ENCODE measurements at regions not wholly inside any gene's neighbourhood (a gene's known extent, or its start where the extent isn't known, plus 50 kb on each side); places are given as distances from the start of the nearest gene placed in this dataset.
"Not testable (repeated sequence)": the region's sequence is repeated elsewhere in the genome, so short reads cannot be mapped to it uniquely, and the experiment has no call there.

- H3K27me3 ChIP-seq (ENCODE audit: control insufficient read depth, insufficient read depth), result no peaks in the 10 kb centered on the region
- H3K27ac ChIP-seq (ENCODE audit: low read length), result no peak overlapping the region
- no peaks in the 10 kb centered on the region for H3K4me1 ChIP-seq (ENCODE audit: control insufficient read depth, insufficient read depth, low read length)
- intact Hi-C loops (cut with DNase I), result no loop called here
- 91% methylated on average over 7 of the region's 7 CpGs for WGBS
- no peaks in the 10 kb centered on the region for H3K9me3 ChIP-seq (ENCODE audit: control insufficient read depth, low read length)
- DNase-seq (no peak), ATAC-seq (no peak)
- H3K4me3 ChIP-seq (ENCODE audit: low read length), result no peak overlapping the region
These were observed 2504.6 kb downstream of the PCDH9 start for GRCh38 chr13:64725492-64725891.

- ATAC-seq, result no peak
- H3K4me3 ChIP-seq (ENCODE audit: low read length), result no peak overlapping the region
- intact Hi-C loops (cut with DNase I), result no loop called here
- H3K4me1 ChIP-seq (ENCODE audit: control insufficient read depth, insufficient read depth, low read length), result no peaks in the 10 kb centered on the region
- no peaks in the 10 kb centered on the region for H3K9me3 ChIP-seq (ENCODE audit: control insufficient read depth, low read length)
- no peaks in the 10 kb centered on the region for H3K27me3 ChIP-seq (ENCODE audit: control insufficient read depth, insufficient read depth)
- 35% methylated on average over 2 of the region's 2 CpGs for WGBS
- no peak for DNase-seq
- H3K27ac ChIP-seq (ENCODE audit: low read length), result no peak overlapping the region
These were observed 2506.4 kb downstream of the PCDH9 start for GRCh38 chr13:64723724-64724123.

- intact Hi-C loops (cut with DNase I), result no loop called here
- Histone ChIP-seq H3K27me3 (ENCODE audit: control insufficient read depth, insufficient read depth) (no peaks in the 10 kb centered on the region), H3K4me1 (ENCODE audit: control insufficient read depth, insufficient read depth, low read length) (no peaks in the 10 kb centered on the region), H3K4me3 (ENCODE audit: low read length) (no peak overlapping the region), H3K9me3 (ENCODE audit: control insufficient read depth, low read length) (no peaks in the 10 kb centered on the region), H3K27ac (ENCODE audit: low read length) (no peak overlapping the region)
- no peak for ATAC-seq
- DNase-seq, result no peak
- 73% methylated on average over 2 of the region's 2 CpGs for WGBS
These were observed 2512.0 kb downstream of the PCDH9 start for GRCh38 chr13:64718116-64718515.

GRCh38 chr13:64716936-64717335, 2513.2 kb downstream of the PCDH9 start:
- intact Hi-C loops (cut with DNase I), result no loop called here
- ATAC-seq, result no peak
- WGBS, result 67% methylated on average over 2 of the region's 2 CpGs

DNA sequence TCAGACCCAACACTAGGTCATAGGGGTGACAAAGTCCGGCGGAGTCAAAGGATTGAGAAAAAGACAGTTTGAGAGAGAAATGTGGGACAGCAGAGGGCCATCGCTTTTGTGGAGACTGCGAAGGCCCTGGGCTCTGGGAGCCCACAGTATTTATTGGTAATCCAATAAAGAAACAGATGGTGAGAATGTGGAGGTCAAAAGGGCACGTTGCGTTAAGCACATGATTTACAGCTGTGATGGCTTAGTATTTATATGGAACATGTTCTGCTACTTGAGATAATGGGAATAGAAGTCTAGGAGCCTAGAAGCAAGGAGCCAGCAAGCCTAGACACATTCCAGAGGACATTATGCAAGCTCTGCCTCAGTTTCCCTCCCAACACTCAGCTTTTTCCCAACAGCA, 2521.1 kb downstream of the PCDH9 start:
- 78% methylated on average over 6 of the region's 6 CpGs for WGBS
- Histone ChIP-seq H3K4me1 (ENCODE audit: control insufficient read depth, insufficient read depth, low read length) (no peaks in the 10 kb centered on the region), H3K4me3 (ENCODE audit: low read length) (no peak overlapping the region), H3K27me3 (ENCODE audit: control insufficient read depth, insufficient read depth) (no peaks in the 10 kb centered on the region), H3K9me3 (ENCODE audit: control insufficient read depth, low read length) (no peaks in the 10 kb centered on the region), H3K27ac (ENCODE audit: low read length) (no peak overlapping the region)
- ATAC-seq, result no peak
- no peak for DNase-seq
- intact Hi-C loops (cut with DNase I), result no loop called here

More at GRCh38 chr13:64716936-64717335, 2513.2 kb downstream of the PCDH9 start:
- no peak for DNase-seq
- H3K27ac ChIP-seq (ENCODE audit: low read length), result no peak overlapping the region
- no peak overlapping the region for H3K4me3 ChIP-seq (ENCODE audit: low read length)
- no peaks in the 10 kb centered on the region for H3K4me1 ChIP-seq (ENCODE audit: control insufficient read depth, insufficient read depth, low read length)
- H3K9me3 ChIP-seq (ENCODE audit: control insufficient read depth, low read length), result no peaks in the 10 kb centered on the region
- H3K27me3 ChIP-seq (ENCODE audit: control insufficient read depth, insufficient read depth), result no peaks in the 10 kb centered on the region

- H3K27me3 ChIP-seq (ENCODE audit: control insufficient read depth, insufficient read depth), result no peaks in the 10 kb centered on the region
- intact Hi-C loops (cut with DNase I), result no loop called here
- no peak overlapping the region for H3K4me3 ChIP-seq (ENCODE audit: low read length)
- H3K27ac ChIP-seq (ENCODE audit: low read length), result no peak overlapping the region
- H3K9me3 ChIP-seq (ENCODE audit: control insufficient read depth, low read length), result no peaks in the 10 kb centered on the region
- 84% methylated on average over 6 of the region's 6 CpGs for WGBS
- DNase-seq, result no peak
- ATAC-seq, result no peak
- no peaks in the 10 kb centered on the region for H3K4me1 ChIP-seq (ENCODE audit: control insufficient read depth, insufficient read depth, low read length)
These were observed 2526.0 kb downstream of the PCDH9 start for GRCh38 chr13:64704121-64704649.

GRCh38 chr13:64697226-64697625, 2532.9 kb downstream of the PCDH9 start:
- no peak for DNase-seq

DNA sequence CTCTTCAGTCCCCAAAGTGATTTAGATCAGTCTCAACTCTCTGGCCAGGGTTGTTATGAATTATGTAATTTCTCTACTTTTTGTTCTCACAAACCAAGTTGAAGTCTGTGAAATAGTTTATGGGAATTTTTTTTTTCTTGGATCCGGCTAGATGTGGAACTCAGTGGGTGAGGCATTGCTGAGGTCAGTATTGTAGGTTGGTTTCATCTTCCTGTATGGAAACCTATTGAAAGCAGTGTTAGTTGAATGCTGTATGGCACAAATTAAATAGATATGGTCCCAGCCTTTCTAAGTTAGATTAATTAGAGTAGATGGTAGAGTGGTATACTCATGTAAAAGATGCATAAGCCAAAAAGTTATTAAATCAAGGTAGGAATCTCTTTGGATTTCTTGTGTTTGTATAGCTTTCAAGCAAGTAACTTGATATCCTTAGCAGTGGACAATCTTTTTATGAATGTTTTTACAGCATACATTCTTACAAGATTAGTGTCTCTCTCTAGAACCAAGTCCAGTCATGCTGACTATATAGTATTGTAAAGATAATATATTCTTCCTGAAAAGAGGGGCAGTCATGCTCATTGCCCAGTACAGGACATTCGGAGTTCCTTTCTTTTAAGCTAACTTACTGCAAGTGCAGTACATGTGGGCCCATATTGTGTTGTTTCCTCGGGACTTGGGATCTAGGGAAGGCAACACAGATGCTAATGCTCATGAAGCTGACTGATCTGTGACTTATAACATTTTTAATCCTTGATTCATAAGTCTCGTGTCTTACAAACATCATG, 2541.1 kb downstream of the PCDH9 start:
- H3K4me1 ChIP-seq (ENCODE audit: control insufficient read depth, insufficient read depth, low read length), result no peaks in the 10 kb centered on the region
- ATAC-seq (no peak), DNase-seq (no peak)
- no peak overlapping the region for H3K4me3 ChIP-seq (ENCODE audit: low read length)
- intact Hi-C loops (cut with DNase I), result no loop called here
- no peaks in the 10 kb centered on the region for H3K9me3 ChIP-seq (ENCODE audit: control insufficient read depth, low read length)
- 85% methylated on average over 4 of the region's 4 CpGs for WGBS
- no peaks in the 10 kb centered on the region for H3K27me3 ChIP-seq (ENCODE audit: control insufficient read depth, insufficient read depth)
- no peak overlapping the region for H3K27ac ChIP-seq (ENCODE audit: low read length)

More at GRCh38 chr13:64697226-64697625, 2532.9 kb downstream of the PCDH9 start:
- intact Hi-C loops (cut with DNase I), result no loop called here
- Histone ChIP-seq H3K9me3 (ENCODE audit: control insufficient read depth, low read length) (no peaks in the 10 kb centered on the region), H3K27me3 (ENCODE audit: control insufficient read depth, insufficient read depth) (no peaks in the 10 kb centered on the region), H3K4me1 (ENCODE audit: control insufficient read depth, insufficient read depth, low read length) (no peaks in the 10 kb centered on the region), H3K27ac (ENCODE audit: low read length) (no peak overlapping the region), H3K4me3 (ENCODE audit: low read length) (no peak overlapping the region)
- WGBS, result 58% methylated on average over 2 of the region's 2 CpGs
- no peak for ATAC-seq

GRCh38 chr13:64686536-64686935, 2543.6 kb downstream of the PCDH9 start:
- H3K9me3 ChIP-seq (ENCODE audit: control insufficient read depth, low read length); ATAC-seq; H3K27me3 ChIP-seq (ENCODE audit: control insufficient read depth, insufficient read depth); H3K27ac ChIP-seq (ENCODE audit: low read length); H3K4me3 ChIP-seq (ENCODE audit: low read length); DNase-seq; H3K4me1 ChIP-seq (ENCODE audit: control insufficient read depth, insufficient read depth, low read length); intact Hi-C loops (cut with DNase I): not testable (repeated sequence)
- WGBS, result 82% methylated on average over 4 of the region's 4 CpGs

- ATAC-seq (no peak), DNase-seq (no peak)
- intact Hi-C loops (cut with DNase I), result no loop called here
- H3K27me3 ChIP-seq (ENCODE audit: control insufficient read depth, insufficient read depth), result no peaks in the 10 kb centered on the region
- H3K27ac ChIP-seq (ENCODE audit: low read length), result no peak overlapping the region
- H3K4me3 ChIP-seq (ENCODE audit: low read length), result no peak overlapping the region
- no peaks in the 10 kb centered on the region for H3K4me1 ChIP-seq (ENCODE audit: control insufficient read depth, insufficient read depth, low read length)
- H3K9me3 ChIP-seq (ENCODE audit: control insufficient read depth, low read length), result no peaks in the 10 kb centered on the region
- 50% methylated on average over 7 of the region's 7 CpGs for WGBS
These were observed 2545.3 kb downstream of the PCDH9 start for GRCh38 chr13:64684685-64685431.

DNA sequence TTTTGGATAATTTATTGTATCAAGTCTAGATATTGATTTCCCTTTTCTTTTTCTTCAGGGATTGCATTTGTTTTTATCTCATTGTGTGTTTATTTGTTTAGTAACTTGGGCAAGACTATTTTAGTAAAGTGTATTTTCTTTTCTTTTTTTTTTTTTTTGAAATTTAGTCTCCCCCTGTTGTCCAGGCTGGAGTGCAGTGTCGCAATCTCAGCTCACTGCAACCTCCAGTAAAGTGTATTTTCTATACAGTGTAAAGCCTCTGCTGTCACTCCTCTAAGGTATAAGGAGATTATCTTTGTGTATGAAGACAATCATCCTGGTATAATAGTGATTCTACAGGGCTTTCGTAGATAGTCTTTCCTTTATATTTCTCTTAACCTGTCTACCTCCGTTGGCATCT, 2546.0 kb downstream of the PCDH9 start:
- no peak overlapping the region for H3K4me3 ChIP-seq (ENCODE audit: low read length)
- H3K9me3 ChIP-seq (ENCODE audit: control insufficient read depth, low read length), result no peaks in the 10 kb centered on the region
- 84% methylated on average over 3 of the region's 3 CpGs for WGBS
- ATAC-seq, result no peak
- no peaks in the 10 kb centered on the region for H3K4me1 ChIP-seq (ENCODE audit: control insufficient read depth, insufficient read depth, low read length)
- no peak overlapping the region for H3K27ac ChIP-seq (ENCODE audit: low read length)
- intact Hi-C loops (cut with DNase I), result no loop called here
- no peak for DNase-seq
- no peaks in the 10 kb centered on the region for H3K27me3 ChIP-seq (ENCODE audit: control insufficient read depth, insufficient read depth)
